NCI-H146 treated with DMSO at 0.1 percent for 48 hours (cell line): ENCODE measurements at regions not wholly inside any gene's neighbourhood (a gene's known extent, or its start where the extent isn't known, plus 50 kb on each side); places are given as distances from the start of the nearest gene placed in this dataset.

Experiments
- DNase-seq: peaks from one replicate; lab custom pipeline; 2025; ENCODE audit not compliant: unreplicated experiment; lab: John Stamatoyannopoulos, UW

DNA sequence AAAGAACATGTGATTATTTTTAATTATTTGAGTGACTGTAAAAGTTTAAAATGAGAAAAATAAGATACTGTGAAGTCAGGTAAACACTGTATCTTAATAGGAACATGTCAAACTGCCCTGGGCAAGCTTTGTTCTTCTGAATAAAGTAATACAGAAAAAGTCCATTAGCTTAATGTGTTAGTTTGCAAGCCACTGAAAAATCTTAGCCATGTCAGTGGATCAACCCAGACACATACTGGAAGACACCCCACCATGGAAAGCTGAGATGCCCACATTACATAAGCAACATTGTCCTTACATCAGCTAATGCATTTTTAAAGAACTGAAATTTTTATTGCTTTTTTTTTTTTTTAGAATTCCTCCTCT is 155.2 kb downstream of the BBOX1 start:
- no peak for DNase-seq

DNA sequence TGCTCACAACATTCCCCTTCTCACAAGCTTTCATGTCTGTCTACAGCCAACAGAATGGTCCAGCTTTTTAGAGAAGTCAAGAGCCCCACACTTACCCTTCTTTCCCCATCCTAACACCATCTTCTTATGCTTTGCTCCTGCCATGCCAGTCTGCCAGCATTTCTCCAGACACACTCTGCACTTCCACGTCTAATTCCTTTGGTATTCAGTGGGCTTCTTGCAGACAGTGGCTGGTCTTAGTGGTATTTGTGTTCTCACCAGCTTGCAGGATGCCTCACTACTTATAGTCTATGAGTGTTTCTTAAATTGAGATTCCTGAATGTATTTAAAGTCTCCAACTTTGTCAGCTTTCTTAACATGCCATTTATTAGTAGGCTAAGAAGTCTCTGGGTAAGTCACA is 154.4 kb downstream of the BBOX1 start:
- no peak for DNase-seq

DNA sequence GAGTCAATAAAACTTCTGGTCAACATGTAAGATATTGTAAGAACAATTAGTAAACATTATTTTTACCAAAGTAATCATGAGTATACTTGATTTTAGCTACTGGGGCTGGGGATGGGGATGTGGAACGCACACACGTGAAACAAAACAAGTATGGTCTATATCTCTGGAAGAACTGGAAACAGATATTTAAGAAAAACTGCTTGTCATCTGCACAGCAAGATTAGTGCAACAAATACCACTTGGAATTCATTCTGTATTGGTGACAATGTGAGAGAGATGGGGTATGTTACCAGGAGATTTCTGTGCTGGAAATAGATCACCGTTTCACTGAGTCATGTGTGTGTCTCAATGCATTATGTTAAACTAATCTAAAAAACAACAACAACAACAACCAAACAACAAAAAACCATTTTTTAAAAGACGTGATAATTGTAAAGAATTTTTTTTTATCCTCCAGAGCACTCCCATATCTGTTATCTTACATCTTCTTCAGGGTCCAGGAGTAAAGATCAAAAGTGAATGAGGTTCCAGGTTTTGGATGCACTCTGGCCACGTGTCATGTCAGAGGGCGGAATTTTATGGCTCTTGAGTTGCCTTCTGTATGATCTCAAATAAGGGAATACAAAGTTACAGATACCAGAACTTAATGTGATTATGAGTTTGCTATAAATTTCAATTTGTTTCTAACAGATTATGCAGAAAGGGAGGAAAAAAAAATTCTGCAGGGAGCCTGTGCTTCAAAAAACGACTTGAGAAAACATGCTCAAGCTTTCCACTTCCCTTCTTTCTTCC is 153.0 kb downstream of the BBOX1 start:
- DNase-seq = no peak

DNA sequence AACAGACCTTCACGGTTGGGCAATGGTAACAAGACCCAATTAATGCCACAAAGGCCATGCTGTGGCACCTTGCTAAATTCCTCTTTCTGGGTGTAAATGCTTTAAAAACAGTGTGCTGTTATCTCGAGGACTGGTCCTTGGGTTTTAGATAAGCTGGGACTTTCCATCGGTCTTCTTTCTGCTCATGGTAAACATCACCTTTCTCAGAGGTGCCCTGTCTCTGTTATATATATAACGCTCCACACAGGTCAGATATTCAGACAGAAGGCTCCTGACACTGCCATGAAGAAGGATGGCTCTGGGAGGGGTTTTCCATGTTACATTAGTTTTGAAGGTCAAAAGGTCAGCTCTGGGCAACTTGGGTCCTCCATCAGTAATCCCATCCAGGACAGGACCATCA is 151.6 kb downstream of the BBOX1 start:
- no peak for DNase-seq

DNA sequence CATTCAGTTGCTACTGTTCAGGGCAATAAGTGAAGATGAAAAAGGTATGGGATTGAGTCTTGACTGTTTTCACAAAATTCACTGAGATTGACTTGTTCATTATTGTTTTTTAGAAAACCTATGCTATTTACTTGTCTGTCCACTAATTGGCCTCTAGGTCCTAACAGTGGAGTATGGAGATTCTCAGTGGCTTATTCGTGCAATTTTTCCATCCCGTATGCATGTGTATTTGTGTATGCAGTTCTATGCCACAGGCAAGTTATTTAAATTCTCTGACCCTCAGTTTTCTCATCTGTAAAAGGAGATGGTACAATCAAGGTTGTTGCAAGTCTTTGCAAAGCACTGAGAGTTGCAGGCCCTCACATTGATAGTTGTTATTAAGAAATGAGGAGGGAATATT is 151.0 kb downstream of the BBOX1 start:
- no peak for DNase-seq

DNA sequence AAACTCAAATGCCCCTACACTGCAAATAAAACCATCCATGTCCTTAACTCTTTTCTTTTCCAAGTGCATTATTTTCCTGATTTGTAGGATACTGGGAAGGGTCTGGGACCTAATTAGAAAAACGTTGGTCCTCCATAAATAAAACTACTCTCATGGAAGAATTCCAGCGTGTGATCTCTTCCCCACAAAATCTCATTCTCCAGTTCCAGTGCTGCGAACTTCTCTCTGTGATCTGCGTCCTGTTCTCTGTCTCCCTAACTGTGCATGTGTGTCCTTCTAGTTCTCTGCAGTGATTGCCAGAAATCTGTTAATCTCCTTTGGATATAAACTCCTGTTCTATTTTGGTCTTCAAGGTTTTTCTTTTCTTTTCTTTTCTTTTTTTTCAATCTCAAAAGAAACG is 148.1 kb downstream of the BBOX1 start:
- DNase-seq = no peak

DNA sequence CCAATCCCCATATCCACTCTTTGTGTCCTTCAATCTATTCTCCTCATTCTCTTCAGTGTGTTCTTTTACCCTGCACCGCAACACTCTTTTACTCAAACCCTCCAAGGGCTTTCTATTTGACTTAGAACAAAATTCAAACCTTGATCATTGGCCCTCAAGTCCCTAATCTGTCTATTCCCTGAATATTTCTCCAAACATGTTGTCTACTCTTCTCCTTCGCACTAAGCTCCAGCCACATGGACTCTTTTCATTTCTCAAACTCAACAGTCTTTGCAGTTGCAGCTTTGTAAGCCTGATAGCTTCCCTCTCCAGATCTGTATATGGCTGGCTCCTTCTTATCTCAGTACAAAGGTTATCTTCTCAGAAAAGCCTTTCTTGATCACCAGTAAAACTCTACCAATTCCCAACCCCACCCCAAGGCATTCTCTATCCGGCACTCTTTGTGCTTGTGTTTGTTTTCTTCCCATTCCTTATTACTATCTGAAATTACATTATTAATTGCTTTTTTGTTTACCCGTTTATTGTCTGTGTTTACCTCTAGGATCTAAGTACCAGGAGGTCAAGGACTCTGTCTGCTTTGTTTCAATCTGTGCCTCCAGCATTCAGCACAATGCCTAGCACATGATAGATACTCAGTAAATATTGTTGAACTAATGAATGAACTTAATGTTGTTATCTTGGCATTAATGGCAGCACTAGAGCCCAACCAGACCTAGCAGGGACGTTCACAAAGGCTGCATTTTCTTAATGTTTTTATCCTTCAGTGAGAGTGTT is 147.4 kb downstream of the BBOX1 start:
- DNase-seq = no peak

DNA sequence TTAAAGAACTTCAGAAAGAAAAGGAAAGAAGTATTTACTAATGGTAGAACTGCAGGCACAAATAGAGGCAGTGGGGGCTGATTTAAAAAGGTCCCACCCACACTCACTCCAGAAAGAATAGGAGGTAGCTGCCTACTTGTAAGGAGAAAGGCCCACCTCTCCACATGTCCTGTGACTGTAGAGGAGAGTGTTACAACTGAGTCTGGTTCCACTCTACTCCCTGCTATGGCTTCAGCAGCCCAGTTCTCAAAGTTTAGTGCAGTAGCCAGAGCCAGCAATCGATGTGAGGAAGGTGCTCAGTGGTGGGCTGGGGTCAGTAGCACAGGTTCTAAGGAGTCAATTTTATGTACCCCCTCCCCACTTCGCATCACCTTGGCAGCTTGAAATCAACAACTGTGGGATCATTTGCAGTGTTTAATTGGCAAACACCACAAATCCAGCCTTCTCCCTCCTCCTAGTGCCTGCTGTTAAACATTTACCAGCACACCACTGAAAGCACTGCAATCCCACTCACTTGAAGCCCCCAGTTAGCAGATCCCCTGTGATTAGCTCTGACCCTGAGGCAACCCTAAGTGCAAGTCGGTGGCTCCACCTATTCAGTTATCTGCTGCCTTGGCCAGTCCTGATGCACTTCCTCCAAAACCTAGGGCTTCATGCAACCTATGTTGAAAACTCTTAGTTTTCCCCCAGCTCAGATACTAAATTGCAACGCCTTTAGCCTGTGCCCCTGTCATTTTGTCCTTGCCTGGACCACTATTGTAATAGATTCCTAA is 146.6 kb downstream of the BBOX1 start:
- no peak for DNase-seq

DNA sequence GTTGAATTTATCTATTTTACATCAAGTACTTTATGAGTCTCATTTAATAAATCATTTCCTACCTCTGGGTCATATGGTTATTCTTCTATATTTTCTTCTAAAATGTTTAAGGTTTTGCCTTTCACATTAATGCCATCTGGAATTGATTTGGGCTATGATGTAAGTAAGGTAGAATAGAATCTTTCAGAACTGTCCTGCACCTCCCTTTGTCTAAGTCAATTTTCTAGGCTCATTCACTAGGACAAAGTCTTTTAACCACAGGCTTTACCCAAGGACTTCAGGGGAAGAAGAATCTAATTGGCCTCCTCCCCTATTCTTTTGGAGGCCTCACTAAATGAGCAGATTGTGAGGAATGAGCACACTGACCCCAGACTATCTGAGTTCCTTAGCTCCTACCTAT is 146.0 kb downstream of the BBOX1 start:
- no peak for DNase-seq

DNA sequence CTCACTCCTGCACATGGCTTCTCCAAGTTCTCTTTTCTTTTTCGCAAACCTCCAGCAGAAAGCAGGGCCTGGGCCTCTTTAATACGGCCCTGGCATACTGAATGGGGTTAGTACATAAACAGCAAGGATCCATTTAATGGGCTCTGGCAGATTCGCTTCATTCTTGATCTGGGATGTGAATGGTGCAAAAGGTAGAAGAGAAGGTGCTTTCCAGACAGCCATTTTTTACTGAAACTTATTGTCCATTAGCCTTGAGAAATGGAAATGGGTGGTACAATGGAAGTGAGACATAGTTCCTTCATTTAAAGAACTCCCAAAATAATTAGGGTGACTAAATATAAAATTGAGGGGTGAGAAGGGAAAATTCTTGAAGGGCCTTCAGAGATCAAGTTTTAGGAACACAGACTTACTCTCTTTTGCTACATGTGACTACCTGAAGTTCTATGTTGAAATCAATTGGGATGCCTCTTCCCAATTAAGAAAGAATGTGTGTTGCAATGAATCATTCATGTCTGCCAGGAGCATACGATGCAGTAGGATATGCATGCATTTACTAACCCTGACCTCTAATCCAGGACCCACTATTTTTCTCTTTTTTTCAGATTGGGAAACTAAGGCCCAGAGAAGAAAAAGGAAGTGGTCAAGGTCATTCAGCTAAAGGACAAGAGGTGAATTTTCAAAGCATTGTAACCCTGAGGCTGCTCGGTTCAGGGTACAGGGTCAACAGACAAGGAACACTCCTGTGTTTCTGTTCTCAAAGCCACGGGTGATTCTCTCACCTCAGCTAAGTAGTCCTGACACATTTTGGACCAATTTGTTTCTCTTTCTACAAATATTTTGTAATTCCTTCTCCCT is 144.1 kb downstream of the BBOX1 start:
- no peak for DNase-seq

DNA sequence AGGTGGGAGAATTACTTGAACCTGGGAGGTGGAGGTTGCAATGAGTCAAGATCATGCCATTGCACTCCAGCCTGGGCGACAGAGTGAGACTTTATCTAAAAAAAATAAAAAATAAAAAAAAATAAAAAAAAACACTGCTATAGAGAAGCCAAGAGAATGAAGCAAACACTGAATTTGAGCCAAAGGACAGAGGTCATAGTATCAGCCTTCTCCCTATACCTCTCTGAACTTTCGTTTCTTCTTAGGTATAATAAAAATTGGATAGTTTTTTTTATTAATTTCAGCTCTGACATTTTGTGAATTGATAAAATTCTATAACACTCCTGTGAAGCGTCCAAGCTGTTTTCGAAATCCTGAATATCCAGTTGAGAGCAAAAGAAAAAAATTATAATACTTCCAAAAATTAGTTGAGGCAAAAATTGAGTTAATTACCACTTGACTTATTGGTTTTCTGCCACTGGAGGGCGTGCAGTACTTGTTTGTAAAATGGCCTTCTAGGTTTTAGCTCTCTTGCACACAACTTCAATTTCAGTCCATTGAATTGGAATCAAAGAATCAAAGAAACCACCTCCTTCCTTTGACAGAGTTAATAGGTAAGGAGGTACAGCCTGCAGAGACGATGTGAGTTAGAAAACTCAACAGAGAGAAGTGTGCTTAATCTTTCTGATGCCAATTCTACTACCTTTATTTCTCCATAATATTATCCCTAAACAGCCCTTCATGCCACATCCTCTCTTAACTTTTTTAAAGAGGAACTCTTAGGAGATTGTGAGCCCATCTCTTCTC is 143.2 kb downstream of the BBOX1 start:
- DNase-seq = peak; percentile 63

DNA sequence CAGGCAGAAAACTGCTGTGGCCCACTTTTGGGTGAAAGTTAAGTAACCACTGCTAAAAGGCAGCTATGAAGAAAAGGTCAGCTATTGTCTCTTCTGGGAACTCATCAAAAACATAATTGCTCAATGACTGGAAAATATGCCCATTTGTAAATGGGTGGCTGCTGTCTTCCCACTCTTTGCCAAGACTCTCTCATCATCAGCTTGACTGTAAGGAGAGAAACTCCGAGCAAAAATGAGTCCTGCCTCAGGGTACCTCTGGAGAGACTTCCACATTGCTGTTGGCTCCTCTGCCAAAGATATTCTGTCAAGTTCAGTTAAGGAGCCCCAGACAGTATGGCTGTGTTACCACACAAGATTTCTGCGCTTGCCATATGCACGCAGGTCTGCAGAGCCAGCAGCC is 138.7 kb downstream of the BBOX1 start:
- DNase-seq = no peak

DNA sequence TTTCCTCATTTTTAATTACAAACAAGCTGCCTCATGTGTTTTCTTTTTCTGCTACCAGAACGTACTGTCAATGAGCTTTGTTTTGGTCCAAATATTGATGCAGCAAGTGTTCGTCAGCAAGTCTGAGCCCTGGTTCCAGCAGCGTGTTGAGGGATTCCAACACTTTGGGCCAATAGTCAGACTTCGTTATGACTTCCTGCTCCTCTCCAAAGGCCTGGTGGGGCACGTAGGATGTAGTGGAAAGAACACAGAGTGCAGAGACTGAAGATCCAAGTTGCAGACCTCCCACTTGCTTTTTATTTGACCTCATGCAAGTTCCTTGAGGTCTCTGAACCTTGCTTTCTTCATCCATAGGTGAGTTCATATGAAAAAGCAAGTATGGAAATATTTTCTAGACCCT is 138.2 kb downstream of the BBOX1 start:
- DNase-seq = no peak
